Kidney (tissue), 13 donors: ENCODE measurements at regions not wholly inside any gene's neighbourhood (a gene's known extent, or its start where the extent isn't known, plus 50 kb on each side); places are given as distances from the start of the nearest gene placed in this dataset.
"Not testable (repeated sequence)": the region's sequence is repeated elsewhere in the genome, so short reads cannot be mapped to it uniquely, and the experiment has no call there.

ENCODE experiments used
- DNase-seq, 5 donors: peaks; one replicate each; pipeline ENCODE4 v3.0.0-alpha.2; 2013 to 2020
- FAIRE-seq: peaks from 2 replicates; lab custom pipeline; 2012; peaks lifted over from hg19 to GRCh38; lab: Jason Lieb, UNC
- H3K27ac ChIP-seq, 2 donors: one replicate each; pipeline ENCODE4 v1.7.0; 2013; ENCODE audit warnings: low read depth in 2 of 2, low read length in 2 of 2, inconsistent platforms in 1 of 2
- H3K27me3 ChIP-seq: one replicate; pipeline ENCODE4 v1.7.1; 2013; ENCODE audit warnings: low read length, inconsistent platforms; ENCODE audit not compliant: control insufficient read depth, insufficient read depth
- H3K36me3 ChIP-seq, 3 donors: one replicate each; pipeline versions ENCODE4 v1.7.0 to v1.7.1; 2013; ENCODE audit warnings: low read length in 3 of 3, control low read depth in 1 of 3, inconsistent platforms in 1 of 3; ENCODE audit not compliant: insufficient read depth in 3 of 3, control insufficient read depth in 2 of 3
- H3K4me1 ChIP-seq, 3 donors: one replicate each; pipeline versions ENCODE4 v1.7.0 to v1.7.1; 2013; ENCODE audit warnings: low read length in 3 of 3, inconsistent platforms in 1 of 3, low read depth in 1 of 3; ENCODE audit not compliant: control insufficient read depth in 2 of 3, insufficient read depth in 2 of 3
- H3K4me3 ChIP-seq, 3 donors: one replicate each; pipeline versions ENCODE4 v1.7.0 to v1.8.1; 2013; ENCODE audit warnings: low read length in 3 of 3, control low read depth in 1 of 3, inconsistent platforms in 1 of 3
- H3K9ac ChIP-seq, 3 donors: one replicate each; pipeline versions ENCODE4 v1.7.0 to v1.7.1; 2013; ENCODE audit warnings: low read length in 3 of 3, control low read depth in 1 of 3, inconsistent platforms in 1 of 3
- H3K9me3 ChIP-seq, 3 donors: one replicate each; pipeline versions ENCODE4 v1.7.0 to v1.7.1; 2013; ENCODE audit warnings: low read length in 3 of 3, control low read depth in 1 of 3, inconsistent platforms in 1 of 3; ENCODE audit not compliant: control insufficient read depth in 2 of 3, insufficient read depth in 1 of 3
- intact Hi-C: fragments of 100-400 bp; cut with DNase I; formaldehyde crosslinking; loops from one replicate; pipeline ENCODE4 v1.11.1; 2022
- TF ChIP-seq, protein P1 (sequence below): IDR thresholded peaks from 3 replicates; pipeline ENCODE4 v1.5.1; 2012; ENCODE audit warnings: mild to moderate bottlenecking, moderate library complexity, borderline replicate concordance; ENCODE audit not compliant: insufficient read depth; ENCODE audit errors: extremely low read depth
- donor health status: control.
- donor health status: control.
- donor health status: control.
- donor health status: control.
- donor health status: control.
- donor health status: DM: yes; HTN: yes; CAD: no.
- donor health status: Normal renal cell carcinoma (clear cell type).

DNA sequence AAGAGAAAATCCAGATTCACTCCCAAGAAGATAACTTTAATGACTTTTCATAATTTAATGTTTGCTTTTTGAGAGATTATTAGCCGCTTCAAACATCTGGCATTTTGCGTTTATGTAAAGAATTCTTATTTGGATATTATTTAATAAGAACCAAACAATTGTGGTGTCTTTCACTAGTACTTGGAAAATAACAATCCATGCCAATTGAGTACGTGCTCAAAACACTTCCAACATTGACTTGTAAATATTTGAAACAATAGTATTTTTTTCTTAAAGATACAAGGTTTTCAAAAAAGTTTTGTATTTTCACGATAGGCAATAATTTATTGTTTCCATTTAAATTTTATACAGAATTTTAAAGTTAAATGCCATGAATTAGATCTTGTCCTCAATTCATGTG is 498.7 kb downstream of the AMY1C start:
- intact Hi-C loops: no loop called here
- no peak for FAIRE-seq

DNA sequence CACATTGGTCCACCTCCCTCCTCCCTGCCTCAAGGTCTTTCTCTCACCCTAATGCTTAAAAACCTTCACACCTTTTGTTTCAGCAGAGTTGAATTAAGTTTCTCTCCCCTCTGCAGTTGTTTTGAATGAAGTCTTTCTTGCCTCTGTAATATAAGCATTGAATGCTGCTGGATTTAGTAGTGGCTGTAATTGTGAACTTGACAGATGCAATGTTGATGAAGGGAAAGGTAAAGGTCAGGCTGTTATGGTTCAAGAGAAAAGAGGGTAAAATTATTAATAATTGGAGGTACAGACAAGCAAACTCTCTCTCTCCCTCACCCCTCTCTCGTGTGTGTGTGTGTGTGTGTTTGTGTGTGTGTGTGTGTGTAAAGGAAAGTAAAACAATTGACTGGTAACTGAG is 509.8 kb downstream of the AMY1C start:
- FAIRE-seq: no peak
- H3K9ac ChIP-seq: no peak overlapping the region
- no peaks in the 10 kb centered on the region for H3K27me3 ChIP-seq
- no peaks in the 10 kb centered on the region for H3K36me3 ChIP-seq
- no peaks in the 10 kb centered on the region for H3K4me1 ChIP-seq
- H3K9me3 ChIP-seq: no peaks in the 10 kb centered on the region
- H3K4me3 ChIP-seq: no peak overlapping the region
- H3K27ac ChIP-seq: no peak overlapping the region
- TF ChIP-seq, protein P1, sequence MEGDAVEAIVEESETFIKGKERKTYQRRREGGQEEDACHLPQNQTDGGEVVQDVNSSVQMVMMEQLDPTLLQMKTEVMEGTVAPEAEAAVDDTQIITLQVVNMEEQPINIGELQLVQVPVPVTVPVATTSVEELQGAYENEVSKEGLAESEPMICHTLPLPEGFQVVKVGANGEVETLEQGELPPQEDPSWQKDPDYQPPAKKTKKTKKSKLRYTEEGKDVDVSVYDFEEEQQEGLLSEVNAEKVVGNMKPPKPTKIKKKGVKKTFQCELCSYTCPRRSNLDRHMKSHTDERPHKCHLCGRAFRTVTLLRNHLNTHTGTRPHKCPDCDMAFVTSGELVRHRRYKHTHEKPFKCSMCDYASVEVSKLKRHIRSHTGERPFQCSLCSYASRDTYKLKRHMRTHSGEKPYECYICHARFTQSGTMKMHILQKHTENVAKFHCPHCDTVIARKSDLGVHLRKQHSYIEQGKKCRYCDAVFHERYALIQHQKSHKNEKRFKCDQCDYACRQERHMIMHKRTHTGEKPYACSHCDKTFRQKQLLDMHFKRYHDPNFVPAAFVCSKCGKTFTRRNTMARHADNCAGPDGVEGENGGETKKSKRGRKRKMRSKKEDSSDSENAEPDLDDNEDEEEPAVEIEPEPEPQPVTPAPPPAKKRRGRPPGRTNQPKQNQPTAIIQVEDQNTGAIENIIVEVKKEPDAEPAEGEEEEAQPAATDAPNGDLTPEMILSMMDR: no peak
- no peak for DNase-seq
- intact Hi-C loops: no loop called here

More for the DNA sequence above, 498.7 kb downstream of the AMY1C start:
- Histone ChIP-seq H3K4me1 (no peaks in the 10 kb centered on the region), H3K9ac (no peak overlapping the region), H3K9me3 (peaks cover 0 to 2% (median 0%) of the 10 kb centered on the region in 3 donors), H3K4me3 (no peak overlapping the region), H3K36me3 (no peaks in the 10 kb centered on the region), H3K27ac (no peak overlapping the region), H3K27me3 (no peaks in the 10 kb centered on the region)
- DNase-seq: no peak
- TF ChIP-seq, protein P1: no peak

DNA sequence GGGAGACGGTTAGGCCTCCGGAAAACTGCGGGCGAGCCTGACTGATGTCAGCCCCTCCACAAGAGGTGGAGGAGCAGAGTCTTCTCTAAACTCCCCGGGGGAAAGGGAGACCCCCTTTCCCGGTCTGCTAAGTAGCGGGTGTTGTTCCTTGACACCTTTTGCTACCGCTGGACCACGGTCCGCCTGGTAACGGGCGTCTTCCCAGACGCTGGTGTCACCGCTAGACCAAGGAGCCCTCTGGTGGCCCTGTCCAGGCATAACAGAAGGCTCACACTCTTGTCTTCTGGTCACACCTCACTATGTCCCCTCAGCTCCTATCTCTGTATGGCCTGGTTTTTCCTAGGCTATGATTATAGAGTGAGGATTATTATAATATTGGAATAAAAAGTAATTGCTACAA is 513.4 kb downstream of the AMY1C start:
- H3K9me3 ChIP-seq, H3K4me3 ChIP-seq, H3K27me3 ChIP-seq, H3K4me1 ChIP-seq, FAIRE-seq, DNase-seq, intact Hi-C loops, H3K36me3 ChIP-seq, H3K27ac ChIP-seq, H3K9ac ChIP-seq: not testable (repeated sequence)

DNA sequence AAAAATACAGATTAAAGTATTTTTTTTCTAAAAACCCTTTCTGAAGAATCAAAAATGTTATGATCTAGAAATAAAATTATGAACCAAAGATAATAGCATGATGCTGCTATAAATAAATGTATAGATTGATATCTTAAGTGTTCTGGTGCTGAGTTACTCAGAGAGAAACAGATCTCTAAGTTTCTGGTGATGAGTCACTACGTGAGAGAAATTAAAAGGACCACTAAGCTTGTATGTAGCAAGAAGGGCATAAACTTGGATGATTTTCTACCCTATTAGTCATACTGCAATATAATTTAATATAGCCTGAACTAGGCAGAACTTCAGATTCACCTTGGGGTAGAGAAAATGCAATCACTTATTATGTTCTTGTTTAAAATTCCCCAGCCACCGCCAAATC is 514.8 kb downstream of the AMY1C start:
- DNase-seq: no peak
- Histone ChIP-seq H3K27me3 (no peaks in the 10 kb centered on the region), H3K36me3 (no peaks in the 10 kb centered on the region), H3K4me3 (no peak overlapping the region), H3K4me1 (no peaks in the 10 kb centered on the region), H3K27ac (no peak overlapping the region), H3K9ac (no peak overlapping the region), H3K9me3 (no peaks in the 10 kb centered on the region)
- TF ChIP-seq, protein P1: no peak
- intact Hi-C loops: no loop called here
- no peak for FAIRE-seq
